C4-2B (cell line): ENCODE measurements at regions not wholly inside any gene's neighbourhood (a gene's known extent, or its start where the extent isn't known, plus 50 kb on each side); places are given as distances from the start of the nearest gene placed in this dataset.

Source experiments
- CTCF ChIP-seq: fragments of 450-650 bp; conservative IDR thresholded peaks from 2 replicates; pipeline ENCODE4 v1.5.1; 2017; ENCODE audit warnings: mild to moderate bottlenecking
- ZFX ChIP-seq: fragments of 450-650 bp; IDR thresholded peaks from 2 replicates; pipeline ENCODE4 v1.6.1; 2017

DNA sequence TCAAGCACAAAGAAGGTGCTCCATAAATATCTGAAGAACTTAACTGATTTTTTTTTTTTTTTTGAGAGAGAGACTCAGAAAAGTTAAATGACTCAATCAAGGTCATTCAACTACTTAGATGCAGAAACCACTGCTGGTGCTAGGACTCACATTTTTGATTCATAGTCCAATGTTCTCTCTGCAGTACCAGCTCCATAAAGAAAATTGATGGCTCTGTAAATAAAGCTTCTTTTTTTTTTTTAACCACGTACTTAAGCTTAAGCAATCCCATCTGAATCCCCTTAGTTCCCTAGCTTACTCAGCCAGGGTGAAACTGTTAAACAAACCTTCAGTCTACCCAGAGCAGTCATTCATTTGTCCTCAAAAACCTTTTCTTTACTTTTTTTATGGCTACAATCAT lies 657.0 kb upstream of the WWC1 start:
- no peak for TF ChIP-seq CTCF
- no peak for TF ChIP-seq ZFX
